HCT116 (cell line): ENCODE measurements at regions not wholly inside any gene's neighbourhood (a gene's known extent, or its start where the extent isn't known, plus 50 kb on each side); places are given as distances from the start of the nearest gene placed in this dataset.

ENCODE experiments used
- CTCF ChIP-seq, 3 experiments: fragments of 200-600 bp in 1 of 3; sonication (generic) in 1 of 3; IDR thresholded peaks in 2 of 3; conservative IDR thresholded peaks in 1 of 3; 2 replicates each; pipeline ENCODE4 v1.5.1; 2012 to 2017; ENCODE audit warnings: low read depth in 2 of 3, low read length in 2 of 3, antibody characterized with exemption in 1 of 3, borderline replicate concordance in 1 of 3, control low read depth in 1 of 3, mild to moderate bottlenecking in 1 of 3, mixed read lengths in 1 of 3, mixed run types in 1 of 3, moderate library complexity in 1 of 3; ENCODE audit not compliant: insufficient read depth in 1 of 3
- EZH2 ChIP-seq: fragments of 200-600 bp; sonication (generic); IDR thresholded peaks from 2 replicates; pipeline ENCODE4 v1.6.1; 2017; ENCODE audit warnings: antibody characterized with exemption, mixed run types
- MAX ChIP-seq: IDR thresholded peaks from 2 replicates; pipeline ENCODE4 v1.6.1; 2012
- POLR2A ChIP-seq: IDR thresholded peaks from 2 replicates; pipeline ENCODE4 v1.7.0; 2011; ENCODE audit warnings: borderline replicate concordance; ENCODE audit not compliant: insufficient read depth, insufficient read length; ENCODE audit errors: extremely low read depth
- POLR2AphosphoS5 ChIP-seq: IDR thresholded peaks from 2 replicates; pipeline ENCODE4 v1.6.1; 2011; ENCODE audit warnings: mild to moderate bottlenecking, low read depth, low read length, moderate library complexity
- SIN3A ChIP-seq: IDR thresholded peaks from 2 replicates; pipeline ENCODE4 v1.6.1; 2012; ENCODE audit warnings: low read depth

GRCh38 chr5:58261605-58262004, 198.3 kb downstream of the PLK2 start:
- TF ChIP-seq EZH2 (no peak), CTCF (IDR thresholded peaks at IDR 0.05 in 2 of 3, conservative IDR thresholded peaks at IDR 0.05 in 1 of 3; ENCODE audit: borderline replicate concordance in 1 of 3, insufficient read depth in 1 of 3, low read depth in 2 of 3, low read length in 2 of 3) (no peak), MAX (no peak), POLR2A (no peak), SIN3A (no peak), POLR2AphosphoS5 (no peak)
